Activated B cell treated with CpG ODN at 0.5 μM for 24 hours (primary cell): ENCODE measurements at regions not wholly inside any gene's neighbourhood (a gene's known extent, or its start where the extent isn't known, plus 50 kb on each side); places are given as distances from the start of the nearest gene placed in this dataset.

ENCODE experiments used
- ATAC-seq: fragments of 200-7000 bp; cut with Tn5 transposase; one replicate; pipeline ENCODE4 v1.10.0; 2021; ENCODE audit warnings: low read depth, mild to moderate bottlenecking, moderate library complexity
- CTCF ChIA-PET: fragments of 350-600 bp; sonication (Branson Sonifier 250); formaldehyde crosslinking; loops from one replicate; lab custom pipeline; 2021; ENCODE audit warnings: antibody characterized with exemption; lab: Charles Lee
- POLR2A ChIA-PET: fragments of 350-600 bp; sonication (Branson Sonifier 250); formaldehyde crosslinking; loops from one replicate; lab custom pipeline; 2021; ENCODE audit warnings: antibody characterized with exemption; lab: Charles Lee
- DNase-seq: peaks from one replicate; pipeline ENCODE4 v3.0.0; 2022
- H3K27ac Mint-ChIP-seq: one replicate; pipeline ENCODE4 v1.8.0; 2020; ENCODE audit warnings: mixed read lengths
- H3K27me3 Mint-ChIP-seq: one replicate; pipeline ENCODE4 v1.8.0; 2021; ENCODE audit warnings: mixed read lengths
- H3K36me3 Mint-ChIP-seq: one replicate; pipeline ENCODE4 v1.8.0; 2021; ENCODE audit warnings: low read depth, mixed read lengths
- H3K4me1 Mint-ChIP-seq: one replicate; pipeline ENCODE4 v1.8.0; 2021; ENCODE audit warnings: mixed read lengths
- H3K4me3 Mint-ChIP-seq: one replicate; pipeline ENCODE4 v1.8.0; 2020; ENCODE audit warnings: mild to moderate bottlenecking, mixed read lengths
- H3K9me3 Mint-ChIP-seq: one replicate; pipeline ENCODE4 v1.8.0; 2020; ENCODE audit warnings: mixed read lengths
- intact Hi-C: fragments of 100-400 bp; cut with micrococcal nuclease; formaldehyde crosslinking; loops from one replicate; pipeline ENCODE4 v1.15.1; 2024
- TF ChIP-seq, protein P1 (sequence below): fragments of 200-600 bp; IDR thresholded peaks from one replicate; pipeline ENCODE4 v1.8.0; 2022; ENCODE audit warnings: antibody characterized with exemption, mild to moderate bottlenecking

DNA sequence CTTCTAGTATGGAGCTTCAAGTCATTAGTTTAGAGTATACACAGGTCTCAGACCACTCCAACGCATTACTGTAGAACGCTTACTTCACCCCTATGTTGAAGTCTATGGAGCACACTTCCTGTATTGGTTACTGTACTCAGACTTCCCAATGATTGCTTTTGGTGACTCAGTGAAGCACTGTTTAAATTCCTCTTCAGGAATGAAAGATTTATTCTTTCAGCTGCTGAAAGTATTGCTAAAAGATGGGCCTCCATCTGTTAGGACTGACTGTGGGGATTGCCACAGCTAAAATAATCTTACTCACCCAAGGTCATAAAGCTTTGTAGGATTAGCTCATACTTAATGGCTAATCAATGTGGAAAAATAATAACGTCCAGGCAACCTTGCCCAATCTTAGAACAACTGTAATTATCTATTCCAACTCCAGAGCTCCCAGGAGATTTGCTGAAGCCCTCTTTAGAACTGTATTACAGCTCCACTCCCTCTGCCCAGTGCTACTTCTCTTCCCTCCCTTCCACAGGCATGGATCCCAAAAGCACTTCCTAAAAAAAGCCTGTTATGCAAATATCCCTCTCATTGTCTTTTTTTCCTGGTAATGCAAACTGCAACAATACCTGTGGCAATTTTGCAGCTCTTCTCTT lies 281.9 kb upstream of the HS3ST1 start:
- no peak overlapping the region for H3K4me3 Mint-ChIP-seq
- H3K27me3 Mint-ChIP-seq, result peaks cover 5% of the 10 kb centered on the region
- no peak for ATAC-seq
- POLR2A ChIA-PET, result no interaction called here
- DNase-seq, result no peak
- CTCF ChIA-PET, result no interaction called here
- intact Hi-C loops, result no loop called here
- peaks cover 5% of the 10 kb centered on the region for H3K9me3 Mint-ChIP-seq
- no peaks in the 10 kb centered on the region for H3K36me3 Mint-ChIP-seq
- TF ChIP-seq, protein P1, sequence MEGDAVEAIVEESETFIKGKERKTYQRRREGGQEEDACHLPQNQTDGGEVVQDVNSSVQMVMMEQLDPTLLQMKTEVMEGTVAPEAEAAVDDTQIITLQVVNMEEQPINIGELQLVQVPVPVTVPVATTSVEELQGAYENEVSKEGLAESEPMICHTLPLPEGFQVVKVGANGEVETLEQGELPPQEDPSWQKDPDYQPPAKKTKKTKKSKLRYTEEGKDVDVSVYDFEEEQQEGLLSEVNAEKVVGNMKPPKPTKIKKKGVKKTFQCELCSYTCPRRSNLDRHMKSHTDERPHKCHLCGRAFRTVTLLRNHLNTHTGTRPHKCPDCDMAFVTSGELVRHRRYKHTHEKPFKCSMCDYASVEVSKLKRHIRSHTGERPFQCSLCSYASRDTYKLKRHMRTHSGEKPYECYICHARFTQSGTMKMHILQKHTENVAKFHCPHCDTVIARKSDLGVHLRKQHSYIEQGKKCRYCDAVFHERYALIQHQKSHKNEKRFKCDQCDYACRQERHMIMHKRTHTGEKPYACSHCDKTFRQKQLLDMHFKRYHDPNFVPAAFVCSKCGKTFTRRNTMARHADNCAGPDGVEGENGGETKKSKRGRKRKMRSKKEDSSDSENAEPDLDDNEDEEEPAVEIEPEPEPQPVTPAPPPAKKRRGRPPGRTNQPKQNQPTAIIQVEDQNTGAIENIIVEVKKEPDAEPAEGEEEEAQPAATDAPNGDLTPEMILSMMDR, result no peak
- no peaks in the 10 kb centered on the region for H3K4me1 Mint-ChIP-seq
- H3K27ac Mint-ChIP-seq, result no peak overlapping the region

DNA sequence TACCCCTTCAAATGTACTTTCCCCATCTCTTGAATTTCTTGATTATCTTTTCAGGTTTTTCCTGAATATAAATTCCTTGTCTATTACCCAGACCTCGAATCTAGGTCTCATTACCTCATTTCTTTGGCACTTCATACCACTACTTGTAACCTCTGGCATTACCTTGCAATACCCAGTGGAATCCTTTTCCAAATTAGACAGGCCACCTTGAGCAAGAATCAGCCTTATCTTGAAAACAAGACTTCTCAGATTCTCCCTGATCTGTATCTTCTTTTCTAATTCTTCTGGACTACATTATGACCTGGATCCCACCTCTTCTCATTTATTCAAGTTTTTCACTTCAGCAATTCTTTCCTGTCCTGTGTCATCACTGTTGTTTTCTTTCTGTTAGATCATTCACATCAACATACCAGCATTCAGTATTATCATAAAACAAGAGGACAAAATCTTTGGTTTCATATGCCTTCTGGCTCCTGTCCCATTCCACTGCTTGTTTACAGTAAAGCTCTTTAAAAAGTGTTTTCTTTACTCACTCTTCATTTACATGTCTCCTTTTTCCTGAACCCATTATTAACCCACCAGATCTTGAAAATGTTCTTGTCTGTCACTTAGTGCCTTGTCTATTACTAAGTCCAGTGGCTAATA lies 275.6 kb upstream of the HS3ST1 start:
- peaks cover 5% of the 10 kb centered on the region for H3K9me3 Mint-ChIP-seq
- no peak overlapping the region for H3K27ac Mint-ChIP-seq
- peaks cover 3% of the 10 kb centered on the region for H3K27me3 Mint-ChIP-seq
- no peaks in the 10 kb centered on the region for H3K4me1 Mint-ChIP-seq
- ChIA-PET CTCF (no interaction called here), POLR2A (no interaction called here)
- no peaks in the 10 kb centered on the region for H3K36me3 Mint-ChIP-seq
- TF ChIP-seq, protein P1, result no peak
- DNase-seq (no peak), ATAC-seq (no peak)
- intact Hi-C loops, result no loop called here
- no peak overlapping the region for H3K4me3 Mint-ChIP-seq

DNA sequence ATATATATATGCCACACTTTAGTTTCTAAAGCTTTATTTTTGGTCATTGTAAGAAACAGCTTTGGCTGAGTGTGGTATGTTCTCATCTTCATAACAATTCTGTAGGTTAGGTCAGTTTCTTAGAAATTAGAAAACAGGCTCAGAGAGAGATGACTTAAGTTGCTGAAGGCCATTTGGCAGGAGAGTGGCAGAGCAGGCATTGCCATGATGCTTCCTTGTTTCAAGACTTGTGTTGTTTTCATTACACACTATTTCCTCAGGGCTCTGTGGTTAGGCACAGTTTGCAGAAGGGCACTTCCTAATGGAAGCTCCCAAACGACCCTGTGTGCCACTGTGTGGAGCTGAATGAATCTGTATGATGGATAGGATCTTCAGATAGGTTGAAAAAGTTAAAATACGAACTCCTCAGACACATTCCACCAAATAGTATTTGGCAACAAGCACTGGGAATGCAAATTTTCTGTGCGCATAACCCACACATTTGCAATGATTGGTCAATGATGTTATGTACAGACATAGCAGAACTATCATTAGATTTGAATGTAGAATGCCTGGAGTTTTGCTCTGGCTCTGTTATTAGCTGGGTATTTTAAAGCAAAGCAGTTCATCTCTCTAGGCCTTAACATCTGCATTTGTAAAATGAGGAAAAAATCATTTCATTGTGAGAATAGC lies 274.3 kb upstream of the HS3ST1 start:
- ATAC-seq (no peak), DNase-seq (no peak)
- no peaks in the 10 kb centered on the region for H3K27me3 Mint-ChIP-seq
- ChIA-PET POLR2A (no interaction called here), CTCF (no interaction called here)
- no peak overlapping the region for H3K4me3 Mint-ChIP-seq
- no peaks in the 10 kb centered on the region for H3K36me3 Mint-ChIP-seq
- H3K9me3 Mint-ChIP-seq, result no peaks in the 10 kb centered on the region
- intact Hi-C loops, result no loop called here
- TF ChIP-seq, protein P1, result no peak
- no peak overlapping the region for H3K27ac Mint-ChIP-seq
- H3K4me1 Mint-ChIP-seq, result no peaks in the 10 kb centered on the region

DNA sequence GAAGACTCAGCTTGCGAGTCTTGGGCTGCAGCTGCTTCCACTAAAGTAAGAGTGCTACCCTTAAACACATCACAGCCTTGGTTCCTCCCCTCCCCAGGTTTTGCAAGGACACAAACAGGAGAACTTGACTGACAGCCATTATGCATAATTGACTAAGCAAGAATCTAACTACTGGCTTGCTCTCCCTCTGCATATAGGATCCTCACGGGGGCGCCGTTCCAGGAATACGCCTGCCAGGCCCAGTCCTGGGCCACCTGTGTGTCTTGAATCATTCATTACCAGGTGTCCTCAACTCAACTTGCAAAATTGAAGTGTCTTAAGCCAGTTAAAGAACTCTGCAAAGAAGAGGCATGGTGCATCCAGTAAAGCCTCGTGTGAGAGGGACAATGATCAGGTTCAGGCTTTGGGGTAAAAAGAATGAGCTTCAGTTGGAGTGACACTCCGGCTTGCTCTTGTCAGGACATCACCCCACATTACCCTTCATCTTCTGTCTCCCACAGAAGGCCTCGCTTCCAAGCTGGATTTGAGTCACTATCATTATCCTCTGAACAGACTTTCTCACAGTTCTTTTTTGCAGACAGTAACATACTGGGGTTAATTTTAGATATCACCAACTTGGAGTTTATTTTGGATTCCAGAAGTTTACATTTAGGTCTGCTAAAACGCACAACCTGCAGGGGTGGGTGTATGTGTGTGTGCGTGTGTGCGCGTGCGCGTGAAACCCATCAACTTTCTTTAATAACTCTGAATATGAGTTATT lies 273.5 kb upstream of the HS3ST1 start:
- POLR2A ChIA-PET, result no interaction called here
- H3K4me3 Mint-ChIP-seq, result no peak overlapping the region
- no peaks in the 10 kb centered on the region for H3K36me3 Mint-ChIP-seq
- ATAC-seq (no peak), DNase-seq (no peak)
- H3K9me3 Mint-ChIP-seq, result no peaks in the 10 kb centered on the region
- no peaks in the 10 kb centered on the region for H3K4me1 Mint-ChIP-seq
- CTCF ChIA-PET, result no interaction called here
- TF ChIP-seq, protein P1, result no peak
- intact Hi-C loops, result no loop called here
- no peak overlapping the region for H3K27ac Mint-ChIP-seq
- H3K27me3 Mint-ChIP-seq, result no peaks in the 10 kb centered on the region

DNA sequence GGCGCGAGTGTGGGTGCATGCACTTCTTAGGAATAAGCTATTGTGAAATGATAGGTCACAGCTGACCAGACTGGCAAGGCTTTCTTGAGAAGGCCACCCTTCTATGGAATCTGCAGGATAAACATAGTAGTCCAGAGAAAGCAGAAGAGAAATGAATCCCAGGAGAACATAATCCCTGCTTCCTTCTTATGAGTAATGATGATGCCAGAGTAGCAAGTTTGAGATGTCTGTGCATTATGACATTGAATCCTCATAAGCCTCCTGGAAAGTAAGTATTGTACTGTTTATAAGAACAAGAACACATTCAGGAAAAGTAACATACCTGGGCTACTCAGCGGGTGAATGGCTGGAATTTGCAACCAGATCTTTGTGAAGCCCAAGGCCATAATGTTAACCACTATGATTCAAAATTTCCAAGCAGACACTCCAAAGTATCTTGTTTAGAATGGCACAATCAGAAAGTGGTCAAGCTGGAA lies 272.1 kb upstream of the HS3ST1 start:
- Mint-ChIP-seq H3K4me1 (no peaks in the 10 kb centered on the region), H3K27ac (no peak overlapping the region), H3K4me3 (no peak overlapping the region), H3K9me3 (no peaks in the 10 kb centered on the region), H3K36me3 (no peaks in the 10 kb centered on the region), H3K27me3 (no peaks in the 10 kb centered on the region)
- TF ChIP-seq, protein P1, result no peak
- intact Hi-C loops, result no loop called here
- ChIA-PET POLR2A (no interaction called here), CTCF (no interaction called here)
- ATAC-seq (no peak), DNase-seq (no peak)
